Skin epidermis (tissue), 12 donors: ENCODE measurements at regions not wholly inside any gene's neighbourhood (a gene's known extent, or its start where the extent isn't known, plus 50 kb on each side); places are given as distances from the start of the nearest gene placed in this dataset.
"Not testable (repeated sequence)": the region's sequence is repeated elsewhere in the genome, so short reads cannot be mapped to it uniquely, and the experiment has no call there.

Experiments used
- H3K27ac ChIP-seq, 21 experiments: fragments of 200-600 bp; sonication (generic) in 11 of 21; one replicate each; pipeline ENCODE4 v1.5.0; 2020; ENCODE audit warnings: mild to moderate bottlenecking in 3 of 21, inconsistent platforms in 2 of 21, moderate library complexity in 2 of 21
- H3K4me3 ChIP-seq, 7 experiments: fragments of 200-600 bp; sonication (generic) in 2 of 7; one replicate each; pipeline ENCODE4 v1.5.0; 2020; ENCODE audit warnings: inconsistent platforms in 2 of 7, mild to moderate bottlenecking in 2 of 7, moderate library complexity in 1 of 7

- not testable (repeated sequence) for H3K4me3 ChIP-seq
- H3K27ac ChIP-seq: peak overlapping the region in 1 of 21 experiments; percentile 66
These were observed 160.2 kb downstream of the TMEM121 start for GRCh38 chr14:105686462-105687170.

- H3K27ac ChIP-seq: peak overlapping the region in 2 of 21 experiments; percentile 29 to 66
These were observed 161.0 kb downstream of the TMEM121 start for GRCh38 chr14:105687171-105688022.

GRCh38 chr14:105688023-105688351 is 161.6 kb downstream of the TMEM121 start:
- H3K4me3 ChIP-seq: not testable (repeated sequence)

More at GRCh38 chr14:105687171-105688022, 161.0 kb downstream of the TMEM121 start:
- not testable (repeated sequence) for H3K4me3 ChIP-seq

GRCh38 chr14:105688664-105689221 is 162.4 kb downstream of the TMEM121 start:
- not testable (repeated sequence) for H3K27ac ChIP-seq, H3K4me3 ChIP-seq

More at GRCh38 chr14:105688023-105688351, 161.6 kb downstream of the TMEM121 start:
- H3K27ac ChIP-seq: peak overlapping the region in 2 of 21 experiments; percentile 29 to 33

GRCh38 chr14:105689722-105690121 is 163.3 kb downstream of the TMEM121 start:
- Histone ChIP-seq H3K4me3 (no peak overlapping the region), H3K27ac (no peak overlapping the region)

DNA sequence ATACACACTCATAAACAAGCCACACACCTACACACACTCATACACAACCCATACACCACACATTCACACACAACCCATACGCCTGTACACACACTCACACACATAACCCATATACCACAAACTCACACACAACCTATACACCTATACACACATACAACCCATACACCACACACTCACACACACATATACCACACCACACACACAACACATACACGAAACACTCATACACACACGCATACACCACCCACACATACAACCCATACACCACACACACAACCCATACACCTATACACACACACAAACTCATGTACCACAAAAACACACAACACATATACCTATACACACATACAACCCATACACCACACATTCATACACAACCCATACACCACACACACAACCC is 164.3 kb downstream of the TMEM121 start:
- Histone ChIP-seq H3K27ac (no peak overlapping the region), H3K4me3 (no peak overlapping the region)

- not testable (repeated sequence) for H3K4me3 ChIP-seq
- H3K27ac ChIP-seq: peak overlapping the region in 2 of 21 experiments; percentile 1 to 50
These were observed 165.1 kb downstream of the TMEM121 start for GRCh38 chr14:105691321-105692109.

- not testable (repeated sequence) for H3K27ac ChIP-seq, H3K4me3 ChIP-seq
These were observed 165.8 kb downstream of the TMEM121 start for GRCh38 chr14:105692110-105692685.

DNA sequence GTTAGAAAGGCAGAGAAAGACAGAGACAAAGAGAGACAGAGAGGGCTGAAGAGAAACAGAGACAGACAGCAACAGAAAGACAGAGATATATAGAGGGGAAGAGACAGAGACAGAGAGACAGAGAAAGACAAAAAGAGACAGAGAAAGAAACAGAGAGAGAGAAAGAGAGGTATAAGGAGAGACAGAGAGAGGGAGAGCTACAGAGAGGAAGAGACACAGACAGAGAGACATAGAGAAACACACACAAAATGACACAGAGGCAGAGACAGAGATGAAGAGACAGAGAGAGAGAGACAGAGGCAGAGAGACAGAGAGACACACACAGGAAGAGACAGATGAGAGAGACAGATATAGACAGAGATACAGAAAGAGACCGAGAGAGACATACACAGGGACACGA is 168.6 kb downstream of the TMEM121 start:
- no peak overlapping the region for H3K27ac ChIP-seq

GRCh38 chr14:105696388-105696787 is 170.0 kb downstream of the TMEM121 start:
- H3K27ac ChIP-seq, H3K4me3 ChIP-seq: not testable (repeated sequence)

More for the DNA sequence above, 168.6 kb downstream of the TMEM121 start:
- H3K4me3 ChIP-seq: no peak overlapping the region

DNA sequence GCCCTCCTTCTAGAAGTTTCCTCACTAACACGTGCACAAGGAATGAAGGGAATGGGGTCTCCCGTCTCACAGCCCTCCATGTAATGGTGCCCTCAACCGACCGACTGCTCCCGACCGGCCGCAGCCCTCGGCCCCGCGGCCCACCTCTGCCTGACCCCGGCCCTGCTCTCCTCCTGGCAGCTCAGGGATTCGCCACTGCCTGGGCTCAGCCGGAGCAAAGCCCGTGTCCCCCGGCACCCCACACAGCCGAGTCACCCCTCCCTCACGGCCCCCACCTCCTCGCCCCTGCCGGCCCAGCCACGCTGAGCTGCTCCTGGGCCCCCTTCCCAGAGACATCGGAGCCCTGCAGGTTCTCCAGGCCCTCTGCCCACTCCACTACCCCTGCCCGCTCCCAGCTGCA is 171.0 kb downstream of the TMEM121 start:
- H3K27ac ChIP-seq, H3K4me3 ChIP-seq: not testable (repeated sequence)

DNA sequence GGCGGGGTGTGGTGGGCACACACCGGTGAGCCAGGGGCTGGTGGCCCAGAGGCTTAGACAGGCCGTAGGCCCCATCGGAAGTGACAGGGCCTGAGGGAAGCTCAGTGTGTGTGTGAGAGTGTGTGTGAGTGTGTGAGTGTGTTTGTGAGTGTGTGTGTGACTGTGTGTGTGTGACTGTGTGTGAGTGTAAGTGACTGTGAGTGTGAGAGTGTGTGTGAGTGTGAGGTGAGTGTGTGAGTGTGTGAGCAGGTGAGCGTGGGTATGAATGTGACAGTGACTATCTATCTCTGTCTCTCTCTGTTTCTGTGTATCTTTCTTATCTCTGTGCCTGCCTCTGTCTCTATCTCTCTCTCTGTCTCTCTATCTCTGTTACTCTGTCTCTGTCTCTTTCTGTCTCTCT is 171.6 kb downstream of the TMEM121 start:
- not testable (repeated sequence) for H3K27ac ChIP-seq, H3K4me3 ChIP-seq

DNA sequence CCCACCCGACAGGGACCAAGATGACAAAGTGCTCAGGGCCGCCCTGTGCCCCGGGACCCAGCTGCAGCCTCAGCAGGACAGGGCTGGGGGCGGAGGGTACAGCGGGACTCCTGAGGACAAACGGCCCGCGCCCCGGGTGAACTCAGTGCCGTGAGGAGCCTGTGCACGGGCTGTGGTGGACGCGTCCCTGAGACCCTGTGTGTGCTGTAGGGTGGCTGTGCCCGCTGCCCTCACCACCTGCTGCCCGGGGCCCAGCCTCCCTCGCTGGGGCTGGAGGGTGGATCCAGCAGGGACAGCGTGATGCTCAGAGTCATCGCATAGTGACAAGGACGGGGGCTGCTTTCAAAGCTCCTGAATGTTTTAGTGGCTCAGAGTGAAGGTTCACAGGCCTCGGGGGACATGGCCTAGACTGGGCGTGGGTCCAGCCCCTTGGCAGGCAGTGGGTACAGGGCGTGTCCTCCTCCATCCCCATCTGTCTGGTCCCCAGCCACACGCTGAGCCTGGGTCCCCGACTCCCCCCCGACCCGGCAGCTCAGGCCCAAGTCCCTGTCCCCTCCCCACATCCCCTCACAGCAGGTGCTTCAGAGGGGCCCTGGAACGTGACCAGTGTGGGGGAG is 172.7 kb downstream of the TMEM121 start:
- not testable (repeated sequence) for H3K4me3 ChIP-seq, H3K27ac ChIP-seq

GRCh38 chr14:105699706-105700105 is 173.3 kb downstream of the TMEM121 start:
- H3K4me3 ChIP-seq, H3K27ac ChIP-seq: not testable (repeated sequence)

GRCh38 chr14:105700146-105700545 is 173.8 kb downstream of the TMEM121 start:
- H3K4me3 ChIP-seq, H3K27ac ChIP-seq: not testable (repeated sequence)

DNA sequence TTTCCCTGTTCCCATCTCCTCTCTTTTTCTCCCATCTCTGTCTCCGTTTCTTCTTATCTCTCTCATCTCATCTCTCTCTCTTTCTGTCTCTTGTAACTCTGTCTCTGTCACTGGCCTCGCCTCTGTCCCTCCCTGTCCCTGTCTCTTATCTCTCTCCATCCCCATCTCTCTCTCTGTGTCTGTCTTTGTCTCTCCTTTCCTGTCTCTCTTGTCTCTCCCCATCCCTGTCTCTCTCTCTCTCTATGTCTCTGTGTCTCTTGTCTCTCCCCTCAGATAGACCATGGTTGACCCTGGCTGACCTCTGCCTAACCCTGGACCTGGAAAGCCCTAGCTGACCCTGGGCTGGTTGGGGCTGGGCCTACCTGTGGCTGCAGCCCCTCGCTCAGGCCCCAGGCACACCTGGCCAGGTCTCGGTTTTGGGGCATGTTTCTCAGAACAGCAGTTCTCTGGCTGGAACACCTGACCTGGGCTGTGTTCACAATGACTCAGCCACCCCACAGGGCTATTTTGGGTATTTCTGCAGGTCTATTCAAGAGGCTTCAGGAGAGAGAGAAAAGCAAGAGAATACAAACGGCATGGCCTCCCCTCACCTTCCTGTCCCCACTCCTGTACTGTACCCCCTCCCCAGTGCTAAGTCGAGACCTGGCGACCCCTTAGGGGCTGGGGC is 174.4 kb downstream of the TMEM121 start:
- no peak overlapping the region for H3K4me3 ChIP-seq
- no peak overlapping the region for H3K27ac ChIP-seq

DNA sequence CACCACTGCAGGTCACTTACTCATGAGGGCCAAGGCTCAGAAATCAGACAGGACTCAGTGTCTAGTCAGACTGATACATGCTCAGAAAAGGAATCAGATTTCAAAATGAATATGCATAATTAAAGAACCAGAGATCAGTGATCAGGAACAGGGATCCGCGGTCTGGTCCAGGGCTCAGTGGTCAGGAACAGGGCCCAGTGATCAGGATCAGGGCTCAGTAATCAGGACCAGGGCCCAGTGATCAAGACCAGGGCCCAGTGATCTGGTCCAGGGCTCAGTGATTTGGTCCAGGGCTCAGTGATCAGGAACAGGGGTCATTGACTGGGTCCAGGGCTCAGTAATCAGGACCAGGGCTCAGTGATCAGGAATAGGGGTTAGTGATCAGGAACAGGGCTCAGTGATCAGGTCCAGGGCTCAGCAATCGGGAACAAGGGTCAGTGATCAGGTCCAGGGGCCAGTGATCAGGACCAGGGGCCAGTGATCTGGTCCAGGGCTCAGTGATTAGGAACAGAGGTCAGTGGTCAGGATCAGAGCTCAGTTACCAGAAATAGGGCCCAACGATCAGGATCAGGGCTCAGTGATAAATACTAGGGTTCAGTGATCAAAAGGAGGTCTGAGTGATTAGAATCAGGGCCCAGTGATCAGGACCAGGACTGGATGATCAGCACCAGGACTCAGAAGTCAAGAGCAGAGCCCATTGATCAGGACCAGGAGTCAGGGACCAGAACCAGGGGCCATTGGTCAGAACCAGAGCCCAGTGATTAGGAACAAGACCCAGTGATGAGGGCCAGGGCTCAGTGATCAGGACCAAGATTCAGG is 175.3 kb downstream of the TMEM121 start:
- H3K27ac ChIP-seq: peak overlapping the region in 2 of 21 experiments; percentile 36 to 48
- no peak overlapping the region for H3K4me3 ChIP-seq
